Testis (tissue), 2 donors: ENCODE measurements at regions not wholly inside any gene's neighbourhood (a gene's known extent, or its start where the extent isn't known, plus 50 kb on each side); places are given as distances from the start of the nearest gene placed in this dataset.

Source experiments
- CTCF ChIP-seq, 3 experiments: fragments of 450-650 bp in 2 of 3; fragments of 200-600 bp in 1 of 3; sonication (generic) in 1 of 3; IDR thresholded peaks; one replicate each; pipeline ENCODE4 v1.5.1; 2016 to 2019; ENCODE audit warnings: antibody characterized with exemption in 3 of 3, mild to moderate bottlenecking in 2 of 3, moderate library complexity in 1 of 3
- POLR2A ChIP-seq: fragments of 450-650 bp; IDR thresholded peaks from one replicate; pipeline ENCODE4 v1.6.1; 2017; ENCODE audit warnings: antibody characterized with exemption, mild to moderate bottlenecking, moderate library complexity

- TF ChIP-seq CTCF (IDR thresholded peaks at IDR 0.05) (no peak), POLR2A (no peak)
Measured at GRCh38 chr5:93340881-93341280, 240.1 kb downstream of the NR2F1-AS1 start.
